Right atrium auricular region (tissue), 2 donors: ENCODE measurements at regions not wholly inside any gene's neighbourhood (a gene's known extent, or its start where the extent isn't known, plus 50 kb on each side); places are given as distances from the start of the nearest gene placed in this dataset.

Experiments used
- DNase-seq: peaks from one replicate; pipeline ENCODE4 v3.0.0-alpha.2; 2019; ENCODE audit warnings: low spot score
- H3K27ac ChIP-seq, 2 donors: fragments of 200-600 bp; sonication (generic); 1 replicate in 1 of 2; 2 replicates in 1 of 2; pipeline ENCODE4 v1.5.1; 2016 to 2019
- H3K27me3 ChIP-seq, 2 donors: fragments of 200-600 bp; sonication (generic); one replicate each; pipeline versions ENCODE4 v1.5.1 to v1.6.0; 2017 to 2019
- H3K36me3 ChIP-seq: fragments of 200-600 bp; sonication (generic); one replicate; pipeline ENCODE4 v1.5.1; 2016
- H3K4me1 ChIP-seq, 2 donors: fragments of 200-600 bp; sonication (generic); one replicate each; pipeline versions ENCODE4 v1.5.1 to v1.6.0; 2017 to 2019
- H3K4me3 ChIP-seq, 2 donors: fragments of 200-600 bp; sonication (generic); 1 replicate in 1 of 2; 2 replicates in 1 of 2; pipeline ENCODE4 v1.5.1; 2017 to 2019; ENCODE audit warnings: mild to moderate bottlenecking in 1 of 2, moderate library complexity in 1 of 2
- H3K9me3 ChIP-seq, 2 donors: fragments of 200-600 bp; sonication (generic); one replicate each; pipeline ENCODE4 v1.5.1; 2019
- CTCF ChIP-seq, 2 donors: fragments of 200-600 bp; sonication (generic); IDR thresholded peaks; one replicate each; pipeline ENCODE4 v1.5.1; 2019; ENCODE audit warnings: antibody characterized with exemption in 2 of 2

DNA sequence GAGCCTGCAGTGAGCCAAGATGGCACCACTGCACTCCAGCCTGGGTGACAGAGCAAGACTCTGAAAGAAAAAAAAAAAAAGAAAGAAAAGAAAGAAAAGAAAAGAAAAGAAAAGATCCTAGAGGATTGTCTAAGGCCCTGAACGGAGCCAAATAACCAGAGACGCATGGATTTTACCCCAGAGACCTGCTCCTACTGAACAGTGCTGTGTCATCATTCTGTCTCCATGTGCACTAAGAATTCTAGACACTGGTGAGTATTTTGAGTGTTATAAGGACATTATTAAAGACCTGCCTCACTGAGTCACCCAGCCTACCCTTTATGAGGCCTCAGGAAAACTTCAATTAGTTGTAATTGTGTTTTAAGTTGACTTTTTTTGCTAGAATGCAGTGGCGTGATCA is 61.9 kb upstream of the RIOK3 start:
- Histone ChIP-seq H3K27ac (no peak overlapping the region), H3K4me1 (no peaks in the 10 kb centered on the region), H3K4me3 (no peak overlapping the region), H3K9me3 (no peaks in the 10 kb centered on the region), H3K27me3 (no peaks in the 10 kb centered on the region), H3K36me3 (no peaks in the 10 kb centered on the region)
- no peak for DNase-seq
- no peak for TF ChIP-seq CTCF (IDR thresholded peaks at IDR 0.05)

- TF ChIP-seq CTCF (IDR thresholded peaks at IDR 0.05): no peak
- H3K9me3 ChIP-seq: no peaks in the 10 kb centered on the region
These were observed 55.2 kb upstream of the RIOK3 start for GRCh38 chr18:23397907-23398306.

GRCh38 chr18:23398401-23398800 is 54.7 kb upstream of the RIOK3 start:
- Histone ChIP-seq H3K9me3 (no peaks in the 10 kb centered on the region), H3K27me3 (no peaks in the 10 kb centered on the region), H3K4me1 (no peaks in the 10 kb centered on the region), H3K4me3 (no peak overlapping the region), H3K36me3 (no peaks in the 10 kb centered on the region), H3K27ac (no peak overlapping the region)
- DNase-seq: no peak
- no peak for TF ChIP-seq CTCF (IDR thresholded peaks at IDR 0.05)

More at GRCh38 chr18:23397907-23398306, 55.2 kb upstream of the RIOK3 start:
- Histone ChIP-seq H3K27me3 (no peaks in the 10 kb centered on the region), H3K4me1 (no peaks in the 10 kb centered on the region), H3K4me3 (no peak overlapping the region), H3K36me3 (no peaks in the 10 kb centered on the region), H3K27ac (no peak overlapping the region)
- DNase-seq: no peak

DNA sequence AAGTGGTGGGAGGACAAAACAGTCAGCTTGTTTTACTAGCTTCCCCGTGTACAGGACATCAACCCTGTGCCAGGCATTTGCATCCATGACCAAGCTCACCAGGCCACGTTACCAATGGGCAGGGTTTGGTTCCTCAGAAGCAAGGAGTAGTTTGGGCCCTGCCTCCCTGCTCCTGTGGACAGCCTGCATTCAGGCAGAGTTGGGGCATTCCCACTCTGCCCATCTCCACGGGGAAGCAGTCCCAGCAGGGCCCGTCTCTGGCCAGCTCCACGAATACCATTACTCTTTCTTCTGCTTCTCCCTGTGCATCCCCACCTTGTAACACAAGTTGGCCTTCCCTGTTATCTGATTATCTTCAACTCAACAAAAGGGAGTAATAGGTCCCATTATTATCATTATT is 54.0 kb upstream of the RIOK3 start:
- Histone ChIP-seq H3K9me3 (no peaks in the 10 kb centered on the region), H3K4me1 (no peaks in the 10 kb centered on the region), H3K27ac (no peak overlapping the region), H3K36me3 (no peaks in the 10 kb centered on the region), H3K27me3 (no peaks in the 10 kb centered on the region), H3K4me3 (no peak overlapping the region)
- TF ChIP-seq CTCF (IDR thresholded peaks at IDR 0.05): no peak
- no peak for DNase-seq

- no peak overlapping the region for H3K27ac ChIP-seq
- no peaks in the 10 kb centered on the region for H3K36me3 ChIP-seq
- H3K27me3 ChIP-seq: no peaks in the 10 kb centered on the region
- no peak overlapping the region for H3K4me3 ChIP-seq
- no peak for DNase-seq
- no peak for TF ChIP-seq CTCF (IDR thresholded peaks at IDR 0.05)
- no peaks in the 10 kb centered on the region for H3K9me3 ChIP-seq
- H3K4me1 ChIP-seq: no peaks in the 10 kb centered on the region
These were observed 52.2 kb upstream of the RIOK3 start for GRCh38 chr18:23400918-23401317.
